ENCODE measurements at regions not wholly inside any gene's neighbourhood (a gene's known extent, or its start where the extent isn't known, plus 50 kb on each side); places are given as distances from the start of the nearest gene placed in this dataset.

- WGBS, 3 donors, result 93 to 96% (median 95%) methylated on average over 6 of the region's 6 CpGs
- Histone ChIP-seq H3K36me3 (no peaks in the 10 kb centered on the region), H3K4me3 (no peak overlapping the region), H3K9me3 (no peaks in the 10 kb centered on the region), H3K4me1 (ENCODE audit: insufficient read depth) (peaks cover 2% of the 10 kb centered on the region), H3K27me3 (no peaks in the 10 kb centered on the region), H3K27ac (no peak overlapping the region)
- DNase-seq, result no peak
- TF ChIP-seq POLR2A (IDR thresholded peaks at IDR 0.05) (no peak), CTCF (IDR thresholded peaks at IDR 0.05) (no peak), EP300 (IDR thresholded peaks at IDR 0.05) (no peak)
- intact Hi-C loops (cut with DNase I), result loop anchor here in 1 of 4 donors (10.0 kb wide), 1 partner anchor 393 kb away; no protein-coding TSS in a partner anchor
Observed at GRCh38 chr2:215847718-215848117, 165.6 kb downstream of the MREG start.

GRCh38 chr2:215847056-215847455 is 166.3 kb downstream of the MREG start:
- Histone ChIP-seq H3K4me3 (no peak overlapping the region), H3K4me1 (ENCODE audit: insufficient read depth) (peaks cover 2% of the 10 kb centered on the region), H3K36me3 (no peaks in the 10 kb centered on the region), H3K27me3 (no peaks in the 10 kb centered on the region), H3K27ac (no peak overlapping the region), H3K9me3 (no peaks in the 10 kb centered on the region)
- WGBS, 3 donors, result 83 to 89% (median 87%) methylated on average over 3 of the region's 3 CpGs
- intact Hi-C loops (cut with DNase I), result loop anchor here in 1 of 4 donors (10.0 kb wide), 1 partner anchor 392 kb away; no protein-coding TSS in a partner anchor
- no peak for DNase-seq
- TF ChIP-seq EP300 (IDR thresholded peaks at IDR 0.05) (no peak), CTCF (IDR thresholded peaks at IDR 0.05) (no peak), POLR2A (IDR thresholded peaks at IDR 0.05) (no peak)

- Histone ChIP-seq H3K27ac (no peak overlapping the region), H3K27me3 (no peaks in the 10 kb centered on the region), H3K4me1 (ENCODE audit: insufficient read depth) (peaks cover 4% of the 10 kb centered on the region), H3K4me3 (no peak overlapping the region), H3K9me3 (no peaks in the 10 kb centered on the region), H3K36me3 (no peaks in the 10 kb centered on the region)
- DNase-seq, result no peak
- no peak for TF ChIP-seq POLR2A (IDR thresholded peaks at IDR 0.05)
- TF ChIP-seq CTCF (IDR thresholded peaks at IDR 0.05), result no peak
- TF ChIP-seq EP300 (IDR thresholded peaks at IDR 0.05), result no peak
- intact Hi-C loops (cut with DNase I), result loop anchor here in 1 of 4 donors (10.0 kb wide), 1 partner anchor 391 kb away; no protein-coding TSS in a partner anchor
- 78 to 83% (median 81%) methylated on average over 8 of the region's 8 CpGs for WGBS, 3 donors
Observed at GRCh38 chr2:215845839-215846586, 167.3 kb downstream of the MREG start.

DNA sequence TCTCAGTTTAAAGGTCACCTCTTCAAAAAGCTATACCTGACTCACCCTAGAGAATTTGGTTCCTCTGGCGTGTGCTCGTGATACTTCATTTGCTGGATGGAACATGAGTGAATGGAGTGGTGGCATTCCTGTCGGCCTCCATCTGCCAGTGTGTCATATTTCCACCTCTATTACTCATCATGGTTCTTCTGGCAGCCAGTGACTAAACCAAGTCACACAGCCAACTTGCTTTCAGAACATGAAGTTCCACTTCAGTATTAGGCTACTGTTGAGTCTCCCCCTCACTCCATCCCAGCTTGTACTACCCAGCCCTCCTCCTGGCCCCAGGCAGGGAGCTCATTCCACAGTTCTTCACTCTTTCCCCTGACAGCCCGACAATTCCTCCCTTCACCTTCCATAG is 169.8 kb downstream of the MREG start:
- TF ChIP-seq CTCF (IDR thresholded peaks at IDR 0.05), result no peak
- TF ChIP-seq POLR2A (IDR thresholded peaks at IDR 0.05), result no peak
- no peak for TF ChIP-seq EP300 (IDR thresholded peaks at IDR 0.05)
- DNase-seq, result no peak
- intact Hi-C loops (cut with DNase I), result loop anchor here in 1 of 4 donors (10.0 kb wide), 1 partner anchor 389 kb away; no protein-coding TSS in a partner anchor
- 69 to 95% (median 91%) methylated on average over 4 of the region's 4 CpGs for WGBS, 3 donors
- Histone ChIP-seq H3K4me1 (ENCODE audit: insufficient read depth) (peaks cover 2% of the 10 kb centered on the region), H3K27me3 (no peaks in the 10 kb centered on the region), H3K9me3 (no peaks in the 10 kb centered on the region), H3K27ac (no peak overlapping the region), H3K36me3 (no peaks in the 10 kb centered on the region), H3K4me3 (no peak overlapping the region)

Measured in ovary (tissue), 7 donors.